Esophagus squamous epithelium (tissue), 5 donors: ENCODE measurements at regions not wholly inside any gene's neighbourhood (a gene's known extent, or its start where the extent isn't known, plus 50 kb on each side); places are given as distances from the start of the nearest gene placed in this dataset.

Experiments
- DNase-seq: peaks from one replicate; lab custom pipeline; 2025; lab: John Stamatoyannopoulos, UW
- H3K27ac ChIP-seq, 4 donors: fragments of 200-600 bp; sonication (generic); one replicate each; pipeline ENCODE4 v1.5.1; 2016 to 2019; ENCODE audit warnings: mild to moderate bottlenecking in 1 of 4
- H3K27me3 ChIP-seq, 4 donors: fragments of 200-600 bp; sonication (generic); 1 replicate in 3 of 4; 2 replicates in 1 of 4; pipeline versions ENCODE4 v1.5.1 to v1.6.0; 2017 to 2021; ENCODE audit warnings: antibody characterized with exemption in 1 of 4
- H3K36me3 ChIP-seq, 3 donors: fragments of 200-600 bp; sonication (generic); one replicate each; pipeline ENCODE4 v1.5.1; 2016 to 2019
- H3K4me1 ChIP-seq, 3 donors: fragments of 200-600 bp; sonication (generic); one replicate each; pipeline ENCODE4 v1.5.1; 2017 to 2019
- H3K4me3 ChIP-seq, 4 donors: fragments of 200-600 bp; sonication (generic); 1 replicate in 3 of 4; 2 replicates in 1 of 4; pipeline ENCODE4 v1.5.1; 2016 to 2019; ENCODE audit warnings: mild to moderate bottlenecking in 2 of 4, moderate library complexity in 1 of 4
- H3K9me3 ChIP-seq, 3 donors: fragments of 200-600 bp; sonication (generic); one replicate each; pipeline ENCODE4 v1.5.1; 2016 to 2019
- POLR2A ChIP-seq, 4 donors: fragments of 450-650 bp; IDR thresholded peaks; one replicate each; pipeline ENCODE4 v1.6.1; 2017; ENCODE audit warnings: antibody characterized with exemption in 4 of 4, mild to moderate bottlenecking in 4 of 4, moderate library complexity in 3 of 4
- WGBS, 2 donors: methylation state at CpG; one replicate each; pipeline ENCODE4 v1.1.5; 2018; 5-methylcytosine and 5-hydroxymethylcytosine counted together
- intact Hi-C: fragments of 100-400 bp; cut with DNase I; formaldehyde crosslinking; loops from one replicate; pipeline ENCODE4 v1.15.0; 2022
- TF ChIP-seq, protein P1 (sequence below), 6 experiments: fragments of 450-650 bp in 4 of 6; fragments of 200-600 bp in 2 of 6; sonication (generic) in 2 of 6; IDR thresholded peaks; one replicate each; pipeline ENCODE4 v1.5.1; 2016 to 2019; ENCODE audit warnings: antibody characterized with exemption in 6 of 6, mild to moderate bottlenecking in 4 of 6, moderate library complexity in 4 of 6
- donor health status: DM: yes; HTN: yes; CAD: no.

DNA sequence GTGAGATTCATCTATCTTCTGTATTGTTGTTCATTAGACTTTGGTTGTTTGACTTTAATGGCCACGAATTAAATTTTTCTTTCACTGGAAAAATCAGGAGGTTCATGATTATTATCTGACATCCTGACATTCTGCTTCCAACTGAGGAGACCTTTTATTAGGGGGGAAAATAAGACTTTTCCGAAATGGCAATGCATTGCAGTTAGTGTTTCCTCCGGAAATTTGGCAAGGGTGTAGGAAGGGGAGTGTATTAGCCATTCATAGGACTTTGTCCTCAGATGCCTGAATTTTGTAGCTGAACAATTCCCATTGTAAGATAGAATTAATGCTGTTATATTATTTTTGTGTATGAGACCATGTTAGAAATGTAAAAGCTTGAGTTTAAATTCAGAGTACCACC lies 450.6 kb upstream of the TGFBR2 start:
- no peaks in the 10 kb centered on the region for H3K4me1 ChIP-seq
- intact Hi-C loops = no loop called here
- H3K4me3 ChIP-seq = no peak overlapping the region
- H3K27me3 ChIP-seq = no peaks in the 10 kb centered on the region
- WGBS, 2 donors = 64 to 77% methylated on average over 3 of the region's 3 CpGs
- TF ChIP-seq, protein P1, sequence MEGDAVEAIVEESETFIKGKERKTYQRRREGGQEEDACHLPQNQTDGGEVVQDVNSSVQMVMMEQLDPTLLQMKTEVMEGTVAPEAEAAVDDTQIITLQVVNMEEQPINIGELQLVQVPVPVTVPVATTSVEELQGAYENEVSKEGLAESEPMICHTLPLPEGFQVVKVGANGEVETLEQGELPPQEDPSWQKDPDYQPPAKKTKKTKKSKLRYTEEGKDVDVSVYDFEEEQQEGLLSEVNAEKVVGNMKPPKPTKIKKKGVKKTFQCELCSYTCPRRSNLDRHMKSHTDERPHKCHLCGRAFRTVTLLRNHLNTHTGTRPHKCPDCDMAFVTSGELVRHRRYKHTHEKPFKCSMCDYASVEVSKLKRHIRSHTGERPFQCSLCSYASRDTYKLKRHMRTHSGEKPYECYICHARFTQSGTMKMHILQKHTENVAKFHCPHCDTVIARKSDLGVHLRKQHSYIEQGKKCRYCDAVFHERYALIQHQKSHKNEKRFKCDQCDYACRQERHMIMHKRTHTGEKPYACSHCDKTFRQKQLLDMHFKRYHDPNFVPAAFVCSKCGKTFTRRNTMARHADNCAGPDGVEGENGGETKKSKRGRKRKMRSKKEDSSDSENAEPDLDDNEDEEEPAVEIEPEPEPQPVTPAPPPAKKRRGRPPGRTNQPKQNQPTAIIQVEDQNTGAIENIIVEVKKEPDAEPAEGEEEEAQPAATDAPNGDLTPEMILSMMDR (IDR thresholded peaks at IDR 0.05) = no peak
- no peak for TF ChIP-seq POLR2A (IDR thresholded peaks at IDR 0.05)
- H3K9me3 ChIP-seq = no peaks in the 10 kb centered on the region
- no peak for DNase-seq
- H3K27ac ChIP-seq = no peak overlapping the region
- no peaks in the 10 kb centered on the region for H3K36me3 ChIP-seq

DNA sequence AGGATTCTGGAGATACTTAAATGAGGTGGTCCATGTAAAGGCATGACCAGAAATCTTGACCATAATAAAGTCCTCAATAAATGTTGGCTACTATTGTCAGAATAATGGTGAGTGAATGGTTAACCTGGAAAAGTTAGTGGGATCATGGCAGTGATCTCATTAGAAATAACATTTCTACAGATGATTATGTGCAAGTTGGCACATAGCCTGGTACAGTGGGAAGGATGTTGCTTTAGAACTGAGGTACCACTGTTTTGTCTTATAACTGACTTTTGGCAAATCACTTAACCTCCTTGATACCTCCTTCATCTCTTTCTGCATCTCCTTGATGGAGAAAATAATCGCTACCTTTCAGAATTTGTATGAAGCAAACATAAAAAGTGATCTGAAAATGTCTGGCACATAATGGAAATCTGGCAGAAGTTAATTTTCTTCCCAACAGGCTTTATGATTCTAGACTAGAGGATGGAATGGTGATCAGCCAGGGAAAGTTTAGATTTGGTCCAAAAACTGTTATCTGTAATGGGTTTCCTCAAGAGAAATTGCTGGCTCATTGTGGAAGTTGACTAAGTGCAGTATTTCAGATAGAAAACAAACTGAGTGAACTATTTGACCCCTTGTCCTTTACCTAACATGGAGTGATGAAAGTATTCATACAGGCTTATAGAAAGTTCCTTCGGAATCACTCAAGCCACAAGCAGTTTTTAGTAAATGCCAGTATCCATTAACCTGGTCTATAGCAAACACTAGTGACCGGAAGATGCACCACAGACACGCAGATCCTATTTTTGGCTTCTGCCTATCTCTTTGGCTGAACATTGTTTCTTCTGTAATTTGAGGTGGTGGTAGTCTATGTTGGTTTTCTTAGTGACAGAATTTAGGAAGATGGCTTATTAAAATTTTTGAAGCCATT lies 449.6 kb upstream of the TGFBR2 start:
- Histone ChIP-seq H3K4me1 (no peaks in the 10 kb centered on the region), H3K36me3 (no peaks in the 10 kb centered on the region), H3K27ac (no peak overlapping the region), H3K9me3 (no peaks in the 10 kb centered on the region), H3K27me3 (no peaks in the 10 kb centered on the region), H3K4me3 (no peak overlapping the region)
- no peak for TF ChIP-seq POLR2A (IDR thresholded peaks at IDR 0.05)
- TF ChIP-seq, protein P1 (IDR thresholded peaks at IDR 0.05) = no peak
- intact Hi-C loops = no loop called here
- WGBS, 2 donors = 81 to 88% methylated on average over 4 of the region's 4 CpGs
- no peak for DNase-seq

DNA sequence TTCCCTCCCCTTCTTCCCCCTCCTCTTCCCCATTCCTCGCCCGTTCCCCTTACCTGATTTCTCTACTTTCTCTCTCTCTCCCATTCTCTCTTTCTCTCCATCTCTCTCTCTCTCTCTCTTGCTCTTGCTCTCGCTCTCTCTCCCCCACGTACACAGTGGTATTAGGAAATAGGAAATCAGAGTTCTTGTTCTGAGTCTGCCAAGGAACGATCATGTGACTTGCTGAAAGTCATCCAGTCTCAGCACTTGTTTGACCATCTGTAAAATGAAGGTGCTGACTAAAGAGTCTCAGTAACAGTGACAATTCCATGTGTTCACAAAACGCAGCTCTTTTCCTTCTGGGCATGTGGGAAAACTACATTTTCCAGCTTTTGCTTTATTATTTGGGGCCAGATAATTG lies 445.0 kb upstream of the TGFBR2 start:
- Histone ChIP-seq H3K27ac (no peak overlapping the region), H3K4me3 (no peak overlapping the region), H3K27me3 (no peaks in the 10 kb centered on the region), H3K9me3 (no peaks in the 10 kb centered on the region), H3K4me1 (no peaks in the 10 kb centered on the region), H3K36me3 (no peaks in the 10 kb centered on the region)
- TF ChIP-seq, protein P1 (IDR thresholded peaks at IDR 0.05) = no peak
- no peak for TF ChIP-seq POLR2A (IDR thresholded peaks at IDR 0.05)
- DNase-seq = no peak
- WGBS, 2 donors = 36 to 65% methylated on average over 4 to 6 of the region's 6 CpGs
- intact Hi-C loops = no loop called here

DNA sequence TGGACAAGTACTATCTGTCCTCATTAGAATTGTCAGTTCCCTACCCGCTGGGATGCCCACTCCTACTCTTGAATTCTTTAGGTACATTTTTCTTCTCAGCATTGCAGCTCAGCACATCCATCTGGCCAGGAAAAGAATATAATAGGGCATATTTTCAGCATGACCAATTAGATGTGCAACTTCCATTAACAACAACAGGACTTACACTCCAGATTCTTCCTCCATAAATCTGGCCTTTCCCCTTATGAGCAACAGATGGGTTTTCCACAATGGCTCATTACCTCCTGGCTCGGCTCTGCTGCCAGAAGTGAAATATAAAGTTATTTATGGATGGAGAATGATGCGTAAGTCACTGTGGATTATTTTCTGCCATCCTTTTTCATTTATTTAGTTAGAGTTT lies 443.8 kb upstream of the TGFBR2 start:
- no peaks in the 10 kb centered on the region for H3K4me1 ChIP-seq
- H3K27ac ChIP-seq = no peak overlapping the region
- 63 to 76% methylated on average over 3 of the region's 3 CpGs for WGBS, 2 donors
- TF ChIP-seq, protein P1 (IDR thresholded peaks at IDR 0.05) = no peak
- TF ChIP-seq POLR2A (IDR thresholded peaks at IDR 0.05) = no peak
- DNase-seq = no peak
- H3K9me3 ChIP-seq = no peaks in the 10 kb centered on the region
- intact Hi-C loops = no loop called here
- H3K4me3 ChIP-seq = no peak overlapping the region
- H3K36me3 ChIP-seq = no peaks in the 10 kb centered on the region
- no peaks in the 10 kb centered on the region for H3K27me3 ChIP-seq

DNA sequence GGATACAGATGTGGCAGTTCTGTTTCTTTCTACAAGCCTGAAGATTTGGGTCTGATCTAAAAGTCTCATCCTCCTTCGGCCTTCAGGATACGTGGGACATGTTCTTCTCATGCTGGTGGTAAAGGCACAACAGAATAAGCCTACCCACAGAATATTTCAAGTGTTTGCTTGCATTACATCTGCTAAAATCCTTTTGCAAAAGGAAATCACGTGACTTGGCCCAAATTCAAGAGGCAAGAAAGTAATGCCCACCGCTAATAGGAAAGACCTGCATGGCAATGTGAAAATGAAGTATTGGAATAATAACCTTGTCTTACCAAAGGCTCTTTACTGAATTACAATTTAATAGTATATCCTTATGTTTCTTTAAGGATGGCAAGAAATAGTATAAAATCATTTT lies 439.9 kb upstream of the TGFBR2 start:
- H3K36me3 ChIP-seq = no peaks in the 10 kb centered on the region
- TF ChIP-seq, protein P1 (IDR thresholded peaks at IDR 0.05) = no peak
- no peak for TF ChIP-seq POLR2A (IDR thresholded peaks at IDR 0.05)
- H3K27me3 ChIP-seq = no peaks in the 10 kb centered on the region
- no peak for DNase-seq
- no peak overlapping the region for H3K4me3 ChIP-seq
- intact Hi-C loops = no loop called here
- H3K9me3 ChIP-seq = no peaks in the 10 kb centered on the region
- no peaks in the 10 kb centered on the region for H3K4me1 ChIP-seq
- 79 to 86% methylated on average over 4 of the region's 4 CpGs for WGBS, 2 donors
- H3K27ac ChIP-seq = no peak overlapping the region
